GM19468 (cell line): ENCODE measurements at regions not wholly inside any gene's neighbourhood (a gene's known extent, or its start where the extent isn't known, plus 50 kb on each side); places are given as distances from the start of the nearest gene placed in this dataset.

ENCODE experiments used
- ATAC-seq: cut with Tn5 transposase; IDR thresholded peaks from one replicate; pipeline ENCODE4 v1.9.1; 2021; ENCODE audit warnings: mild to moderate bottlenecking, moderate library complexity, moderate number of reproducible peaks; ENCODE audit not compliant: unreplicated experiment; ENCODE audit errors: extremely low read depth

DNA sequence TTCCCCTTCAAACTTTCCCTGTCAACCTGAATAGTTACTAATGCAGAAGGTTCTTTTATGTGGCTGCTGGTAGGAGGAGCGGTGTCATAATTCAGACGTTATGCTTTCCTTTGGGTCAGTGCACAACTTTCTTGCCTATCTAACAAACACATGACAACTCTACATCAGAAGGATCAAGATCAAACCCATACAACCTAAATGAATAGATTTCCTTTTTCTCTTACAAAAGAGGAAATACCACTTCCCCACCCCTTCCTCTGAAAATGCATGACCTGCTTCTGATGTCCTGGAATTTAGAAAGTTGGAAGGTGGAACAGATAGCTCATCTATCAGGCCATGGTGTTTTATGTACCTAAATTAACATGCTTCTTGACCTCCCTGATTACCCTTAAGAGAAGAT lies 75.7 kb upstream of the ADGRL4 start:
- ATAC-seq, result no peak

GRCh38 chr1:79079770-79080169 lies 73.2 kb upstream of the ADGRL4 start:
- no peak for ATAC-seq

- ATAC-seq, result no peak
Observed at GRCh38 chr1:79074975-79075374, 68.4 kb upstream of the ADGRL4 start.

DNA sequence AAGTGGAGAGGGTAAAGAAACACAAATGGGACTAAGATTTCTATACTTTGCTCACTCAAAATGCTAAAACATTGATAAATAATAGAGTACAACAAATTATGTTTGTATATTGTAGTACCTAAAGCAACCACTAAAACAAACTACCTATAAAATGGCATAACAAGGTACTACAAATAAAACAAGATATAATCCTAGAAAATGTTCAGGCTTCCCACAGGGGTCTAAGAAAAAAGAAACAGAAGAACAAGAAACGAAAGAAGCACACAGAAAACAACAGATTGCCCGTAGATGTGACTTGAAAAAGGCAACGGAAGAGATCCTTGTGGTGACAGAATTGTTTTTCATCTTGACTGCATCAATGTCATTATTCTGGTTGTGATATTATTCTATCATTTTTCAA lies 63.3 kb upstream of the ADGRL4 start:
- no peak for ATAC-seq

DNA sequence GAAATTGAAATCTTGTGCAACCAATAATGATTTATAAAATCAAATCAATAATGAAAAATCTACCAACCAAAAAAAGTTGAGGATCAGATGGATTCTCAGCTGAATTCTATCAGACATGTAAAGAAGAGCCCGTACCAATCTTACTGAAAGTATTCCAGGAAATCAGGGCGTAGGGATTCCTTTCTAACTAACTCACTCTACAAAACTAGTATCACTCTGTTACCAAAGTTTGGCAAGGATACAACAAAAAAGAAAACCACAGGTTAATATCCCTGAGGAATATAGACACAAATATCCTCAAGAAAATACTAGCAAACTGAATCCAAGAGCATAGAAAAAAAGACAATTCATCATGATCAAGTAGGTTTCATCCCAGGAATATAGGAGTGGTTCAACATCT lies 52.8 kb upstream of the ADGRL4 start:
- ATAC-seq, result no peak
